ENCODE measurements at regions not wholly inside any gene's neighbourhood (a gene's known extent, or its start where the extent isn't known, plus 50 kb on each side); places are given as distances from the start of the nearest gene placed in this dataset.

GRCh38 chr15:87703327-87704111, 553.0 kb downstream of the NTRK3 start:
- no peak for TF ChIP-seq CTCF (IDR thresholded peaks at IDR 0.05)
- TF ChIP-seq POLR2A (IDR thresholded peaks at IDR 0.05): no peak
